HG02852 (cell line): ENCODE measurements at regions not wholly inside any gene's neighbourhood (a gene's known extent, or its start where the extent isn't known, plus 50 kb on each side); places are given as distances from the start of the nearest gene placed in this dataset.
A peak's percentile ranks its signal among the peaks of the same experiment; 100 is the strongest.
"Not testable (repeated sequence)": the region's sequence is repeated elsewhere in the genome, so short reads cannot be mapped to it uniquely, and the experiment has no call there.

Experiments
- ATAC-seq: cut with Tn5 transposase; IDR thresholded peaks from one replicate; pipeline ENCODE4 v1.9.1; 2021; ENCODE audit warnings: mild to moderate bottlenecking, moderate library complexity; ENCODE audit not compliant: unreplicated experiment

DNA sequence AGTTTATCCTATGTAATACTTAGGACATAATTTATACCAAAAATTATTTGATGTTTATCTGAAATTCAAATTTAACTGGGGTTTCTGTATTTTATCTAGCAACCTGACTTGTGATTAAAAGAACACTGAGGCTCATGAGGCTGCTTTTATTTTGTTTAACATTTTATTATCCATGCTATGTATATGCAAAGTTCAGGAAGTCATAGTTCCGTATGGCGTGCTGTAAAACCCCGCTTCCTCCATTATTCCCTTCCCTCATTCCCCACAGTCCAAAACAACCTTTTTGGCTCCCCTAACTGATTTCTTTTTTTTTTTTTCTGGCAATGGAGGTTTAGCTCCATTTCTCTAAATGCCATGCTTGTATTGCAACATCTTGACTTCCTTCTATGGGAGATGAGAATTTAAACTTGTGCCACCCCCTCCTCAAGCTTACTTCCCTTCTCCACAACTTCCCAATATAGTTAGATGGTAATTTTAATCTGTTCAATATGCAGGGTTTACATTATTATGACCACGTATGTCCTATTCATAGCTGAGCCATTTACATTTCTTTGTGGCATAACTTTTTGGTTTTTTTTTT is 138.0 kb upstream of the DNAH14 start:
- ATAC-seq, result no peak

DNA sequence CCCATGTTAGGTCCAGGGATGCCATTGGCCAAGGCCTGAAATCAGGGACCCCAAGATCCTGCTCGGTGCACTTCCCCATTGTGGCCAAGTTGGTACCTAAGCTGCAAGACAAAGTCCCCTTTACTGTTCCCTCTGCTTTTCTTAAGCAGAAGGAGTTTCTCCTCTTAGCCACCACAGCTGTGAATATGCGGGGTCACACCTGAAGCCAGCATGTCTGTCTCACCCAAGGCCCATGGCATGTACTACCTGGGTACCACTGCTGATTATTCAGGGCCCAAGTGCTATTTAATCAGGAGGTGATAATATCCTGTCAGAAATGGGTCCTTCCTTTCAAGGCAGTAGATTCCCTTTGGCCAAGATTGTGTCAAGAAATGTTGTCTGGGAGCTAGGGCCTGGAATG is 133.9 kb upstream of the DNAH14 start:
- ATAC-seq, result no peak

DNA sequence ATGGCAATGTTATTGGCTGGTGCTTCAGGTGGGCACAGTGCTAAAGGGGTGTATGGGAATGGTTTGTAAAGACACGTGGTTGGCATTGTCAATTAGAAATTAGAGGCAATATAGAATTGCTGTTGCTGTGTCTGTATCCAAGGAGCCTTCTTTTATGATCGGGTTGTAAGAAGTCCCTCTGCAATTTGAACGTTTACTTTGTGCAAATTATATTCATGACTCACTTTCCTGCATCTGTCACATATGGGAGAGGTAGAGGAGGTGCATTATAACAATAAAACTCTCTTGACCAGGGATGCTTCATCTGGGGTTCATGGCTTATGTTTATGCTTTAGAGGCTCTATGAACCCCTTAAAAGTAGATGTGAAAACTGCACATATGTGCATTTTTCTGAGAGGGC is 130.4 kb upstream of the DNAH14 start:
- no peak for ATAC-seq

DNA sequence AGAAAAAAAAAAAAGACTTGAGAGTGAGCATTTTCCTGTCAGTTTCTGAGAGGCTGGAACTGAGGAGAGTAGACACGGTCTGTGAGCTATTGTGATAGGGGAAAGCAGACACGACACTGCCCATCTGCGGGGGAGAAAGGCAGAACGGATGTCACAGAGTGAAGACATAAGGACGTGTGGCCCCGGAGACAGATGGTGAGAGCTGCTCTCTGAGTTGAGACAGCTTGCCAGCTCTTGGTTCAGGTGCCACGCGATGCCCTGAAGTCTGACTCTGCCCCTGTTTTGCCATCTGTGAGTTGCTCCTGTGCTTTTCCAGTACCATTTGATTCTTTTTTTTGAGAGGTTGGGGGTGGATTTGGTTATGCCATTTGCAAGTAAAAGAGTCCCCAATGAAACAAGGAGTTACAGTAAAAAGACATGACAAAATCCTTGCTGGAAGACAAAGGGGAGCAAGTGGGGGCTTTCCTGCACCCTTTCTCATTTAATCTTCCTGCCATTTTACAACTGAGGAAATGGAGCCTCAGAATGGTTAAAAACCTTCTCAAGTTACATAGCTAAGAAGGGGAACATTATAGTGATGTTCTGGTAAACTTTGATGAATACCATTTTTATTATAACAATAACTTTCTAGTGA is 128.9 kb upstream of the DNAH14 start:
- ATAC-seq, result no peak

DNA sequence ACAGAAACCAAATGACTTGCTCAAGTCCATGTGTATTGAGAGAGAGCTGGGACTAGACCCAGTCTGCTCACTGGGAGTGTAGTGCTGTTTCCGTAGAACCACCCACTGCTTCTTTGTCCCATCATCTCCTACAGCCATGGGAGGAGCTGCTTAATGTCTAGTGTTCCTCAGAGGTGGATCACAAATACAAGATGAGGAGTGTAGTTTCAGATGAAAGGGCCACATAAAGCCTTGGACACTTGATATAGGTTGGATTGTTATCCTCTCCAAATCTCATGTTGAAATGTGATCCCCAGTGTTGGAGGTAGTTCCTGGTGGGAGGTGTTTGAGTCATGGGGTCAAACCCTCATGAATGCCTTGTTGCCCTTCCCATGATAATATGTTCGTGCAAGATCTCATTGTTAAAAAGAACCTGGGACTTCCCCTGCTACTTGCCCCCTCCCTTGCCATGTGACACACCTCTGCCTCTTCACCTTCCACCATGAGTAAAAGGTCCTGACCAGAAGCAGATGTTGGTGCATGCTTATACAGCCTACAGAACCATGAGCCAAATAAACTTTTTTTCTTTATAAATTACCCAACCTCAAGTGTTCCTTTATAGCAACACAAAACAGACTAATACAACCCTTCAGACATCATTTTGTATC is 127.5 kb upstream of the DNAH14 start:
- peak; percentile 47 for ATAC-seq

DNA sequence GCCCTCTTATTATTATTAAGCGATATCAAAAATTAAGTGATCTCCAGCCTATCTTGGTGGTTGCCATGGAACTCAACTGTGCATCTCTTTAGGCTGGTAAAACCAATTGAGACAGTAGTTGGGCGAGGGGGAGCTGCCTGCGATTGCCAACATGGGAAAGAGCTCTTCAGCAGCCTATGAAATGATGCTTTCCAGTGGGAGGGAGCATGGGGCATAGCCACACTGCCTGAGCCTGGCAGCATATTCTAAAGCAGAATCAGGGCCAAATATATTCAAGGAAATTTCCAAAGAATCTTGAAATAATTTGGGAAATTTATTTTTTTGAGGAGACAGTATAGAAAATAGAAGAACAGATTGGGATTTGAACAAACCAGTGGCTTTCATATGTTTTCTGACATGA is 126.9 kb upstream of the DNAH14 start:
- no peak for ATAC-seq

DNA sequence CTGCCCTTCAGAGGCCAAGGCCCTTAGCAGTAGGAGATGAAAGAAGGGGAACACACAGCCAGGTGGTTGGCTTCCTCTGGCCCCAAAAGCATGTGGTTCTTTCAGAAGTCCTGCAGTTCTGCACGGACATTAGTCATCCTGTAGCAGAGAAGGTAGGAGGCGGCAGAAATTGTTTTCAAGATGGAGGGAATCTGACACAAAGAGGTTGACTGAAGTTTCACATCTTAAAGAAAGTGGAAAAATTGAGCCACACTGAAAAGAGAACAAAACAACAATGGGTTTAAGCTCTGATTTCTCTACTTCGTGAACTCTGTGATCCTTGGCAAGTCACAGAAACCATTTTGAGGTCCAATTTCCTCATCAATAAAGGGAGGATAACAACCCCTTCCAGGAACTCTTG is 125.3 kb upstream of the DNAH14 start:
- ATAC-seq, result peak; percentile 58

DNA sequence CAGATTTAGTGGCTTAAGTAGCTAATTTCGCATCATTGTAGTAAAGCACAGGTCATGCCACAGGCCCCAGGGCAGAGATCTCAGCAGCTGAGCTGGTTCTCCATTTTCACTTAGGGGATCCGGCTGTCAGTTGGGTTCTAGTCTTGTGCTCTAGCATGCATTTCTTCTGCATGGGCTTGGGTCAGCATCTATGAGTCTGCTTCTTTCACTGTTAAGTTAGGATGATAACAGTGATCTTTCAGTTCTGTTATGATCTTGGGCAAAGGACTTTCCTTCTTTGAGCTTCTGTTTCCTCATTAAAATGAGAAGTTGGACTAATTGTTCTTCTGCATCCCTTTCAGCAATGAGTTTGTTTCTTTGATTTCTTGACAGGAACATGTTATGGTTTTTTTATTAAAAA is 123.6 kb upstream of the DNAH14 start:
- ATAC-seq, result no peak

DNA sequence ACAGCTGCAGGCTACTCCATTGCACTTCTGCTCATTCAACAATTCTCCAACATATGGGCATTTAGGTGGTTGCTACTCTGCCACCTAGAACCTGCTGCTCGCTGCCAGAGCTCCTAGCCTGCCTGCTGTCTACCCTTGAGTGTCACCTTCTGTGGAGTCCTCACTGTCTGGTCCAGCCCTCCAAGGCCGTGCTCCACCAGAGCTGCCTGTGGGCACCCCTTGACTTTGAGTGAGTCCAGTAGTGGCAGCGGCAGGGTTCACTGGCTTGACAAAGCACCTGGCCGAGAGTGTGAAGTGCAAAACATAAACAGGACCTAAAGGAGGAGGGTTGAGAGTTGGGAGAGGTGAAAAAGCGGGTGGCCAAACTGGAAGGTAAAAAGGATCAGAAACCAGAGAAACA is 120.3 kb upstream of the DNAH14 start:
- ATAC-seq, result no peak

DNA sequence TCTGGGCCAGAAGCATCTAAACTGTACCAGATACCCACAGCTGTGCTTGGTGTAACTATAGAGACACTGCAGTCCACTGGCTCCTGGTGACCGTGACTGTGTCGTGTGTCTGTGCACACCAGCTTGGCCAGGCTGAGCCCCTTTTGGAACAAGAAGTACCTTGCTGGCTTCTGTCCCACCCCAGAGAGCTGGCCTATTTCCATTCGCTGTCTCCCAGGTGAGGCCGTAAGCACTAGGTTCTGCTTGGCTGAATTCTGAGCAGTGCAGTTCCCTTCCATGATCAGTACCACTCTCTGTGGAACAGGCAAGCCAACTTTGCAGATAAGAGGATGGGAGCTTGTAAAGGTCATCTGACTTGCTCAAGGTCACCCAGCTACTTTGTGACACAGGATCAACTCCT is 119.9 kb upstream of the DNAH14 start:
- no peak for ATAC-seq

DNA sequence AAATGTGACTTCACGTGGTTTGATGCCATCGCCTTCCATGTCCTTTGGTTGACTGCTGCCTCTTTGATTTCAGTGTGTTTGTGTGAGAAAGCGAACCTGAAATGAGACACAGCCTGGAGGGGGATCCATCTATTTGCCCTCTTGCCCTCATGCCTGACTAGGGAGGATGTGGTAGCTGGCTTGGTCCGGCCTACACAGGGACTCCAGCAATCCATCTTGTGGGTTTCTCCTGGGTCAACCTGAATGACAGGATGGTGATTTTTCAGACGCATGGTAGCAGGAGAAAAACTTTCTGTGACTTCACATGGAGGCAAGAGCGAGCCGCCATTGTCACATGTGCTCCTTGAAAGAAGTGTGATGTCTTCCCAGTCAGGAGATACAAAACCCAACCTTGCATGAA is 117.9 kb upstream of the DNAH14 start:
- no peak for ATAC-seq

DNA sequence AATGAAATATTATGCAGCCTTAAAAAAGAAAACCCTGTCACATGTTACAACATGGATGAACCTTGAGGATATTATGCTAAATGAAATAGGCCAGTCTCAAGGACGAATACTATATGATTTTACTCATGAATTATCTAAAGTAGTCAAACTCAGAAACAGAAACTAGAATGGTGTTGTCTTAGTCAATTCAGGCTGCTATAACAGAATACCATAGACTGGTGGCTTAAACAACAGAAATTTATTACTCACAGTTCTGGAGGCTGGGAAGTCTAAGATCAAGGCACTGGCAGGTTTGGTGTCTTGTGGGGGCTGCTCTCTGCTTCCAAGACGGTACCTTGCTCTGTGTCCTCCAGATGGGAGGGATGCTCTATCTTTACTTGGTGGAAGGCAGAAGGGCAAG is 113.8 kb upstream of the DNAH14 start:
- no peak for ATAC-seq

DNA sequence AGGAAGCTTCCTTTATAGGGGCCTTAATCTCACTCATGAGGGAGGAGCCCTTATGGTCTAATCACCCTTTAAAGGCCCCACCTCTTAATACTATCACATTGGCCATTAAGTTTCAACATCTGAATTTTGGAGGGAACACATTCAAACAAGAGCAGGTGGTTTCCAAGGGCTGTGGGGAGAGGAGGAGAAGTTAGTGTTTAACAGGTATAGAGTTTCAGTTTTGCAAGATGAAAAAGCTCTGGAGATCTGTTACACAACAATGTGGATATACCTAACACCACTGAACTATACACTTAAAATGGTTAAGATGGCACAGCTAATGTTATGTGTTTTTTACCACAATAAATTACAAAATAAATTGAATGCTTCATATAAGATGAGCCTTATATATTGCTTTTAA is 113.4 kb upstream of the DNAH14 start:
- no peak for ATAC-seq

DNA sequence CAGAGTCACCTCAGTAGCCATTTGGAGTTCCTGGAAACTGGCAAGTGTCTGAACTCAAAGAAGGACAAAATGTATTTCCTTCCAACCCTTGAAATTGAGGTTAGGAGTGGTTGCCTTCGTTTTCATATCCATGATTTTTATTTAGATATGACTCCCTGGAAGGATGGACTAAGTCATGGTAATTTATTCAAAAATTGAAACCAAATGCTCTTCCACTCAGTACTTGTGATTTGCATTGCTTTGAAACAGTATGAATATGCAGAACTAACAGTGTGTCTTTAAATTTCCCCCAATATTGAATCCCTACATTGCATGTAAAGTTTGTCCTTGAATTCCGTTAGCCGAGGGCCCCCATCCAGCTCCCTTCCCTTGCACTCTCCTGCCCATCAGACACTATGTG is 112.1 kb upstream of the DNAH14 start:
- no peak for ATAC-seq

DNA sequence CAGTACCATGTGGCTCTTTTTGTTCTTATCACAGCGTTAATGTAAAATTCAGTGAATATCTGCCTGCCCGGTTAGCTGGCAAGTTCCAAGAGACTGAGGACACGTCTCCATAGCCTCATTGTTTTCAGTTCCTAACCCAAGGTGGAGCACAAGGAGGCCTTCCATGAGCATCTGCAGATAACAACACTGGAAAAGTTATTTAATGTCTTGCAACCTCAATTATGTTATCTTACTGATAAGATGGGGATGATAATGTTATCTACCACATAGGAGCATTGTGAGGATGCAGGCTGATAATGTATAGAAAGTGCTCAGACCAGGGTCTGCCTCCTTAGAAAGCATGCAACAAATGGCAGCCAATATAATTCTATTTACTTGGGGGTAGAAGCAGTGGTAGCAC is 109.6 kb upstream of the DNAH14 start:
- ATAC-seq, result no peak

DNA sequence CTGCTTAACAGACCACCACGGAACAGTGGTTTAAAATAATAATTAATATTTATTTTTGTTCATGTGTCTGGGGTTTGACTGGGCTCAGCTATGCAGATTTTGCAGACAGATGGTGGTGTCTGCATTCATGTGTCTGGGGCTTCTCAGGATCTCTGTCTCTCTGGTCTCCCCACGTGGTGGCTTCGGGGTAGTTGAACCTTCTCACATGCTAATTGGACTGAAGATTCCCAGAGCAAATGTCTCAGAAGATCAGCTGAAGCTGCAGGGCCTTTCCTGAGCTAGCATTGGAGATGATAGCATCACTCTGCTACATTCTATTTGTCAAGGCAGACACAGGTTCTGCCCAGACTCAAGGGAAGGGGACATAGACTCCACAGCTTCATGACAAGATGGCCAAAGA is 109.1 kb upstream of the DNAH14 start:
- no peak for ATAC-seq

DNA sequence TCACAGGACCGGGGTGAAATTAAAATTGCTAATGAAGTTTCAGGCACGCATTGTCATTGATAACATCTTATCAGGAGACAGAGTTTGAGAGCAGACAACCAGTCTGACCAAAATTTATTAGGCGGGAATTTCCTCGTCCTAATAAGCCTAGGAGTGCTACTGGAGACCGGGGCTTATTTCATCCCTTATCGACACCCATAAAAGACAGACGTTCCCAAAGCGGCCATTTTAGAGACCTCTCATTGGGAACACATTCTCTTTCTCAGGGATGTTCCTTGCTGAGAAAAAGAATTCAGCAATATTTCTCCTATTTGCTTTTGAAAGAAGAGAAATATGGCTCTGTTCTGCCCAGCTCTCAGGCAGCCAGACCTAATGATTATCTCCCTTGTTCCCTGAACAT is 107.7 kb upstream of the DNAH14 start:
- not testable (repeated sequence) for ATAC-seq

DNA sequence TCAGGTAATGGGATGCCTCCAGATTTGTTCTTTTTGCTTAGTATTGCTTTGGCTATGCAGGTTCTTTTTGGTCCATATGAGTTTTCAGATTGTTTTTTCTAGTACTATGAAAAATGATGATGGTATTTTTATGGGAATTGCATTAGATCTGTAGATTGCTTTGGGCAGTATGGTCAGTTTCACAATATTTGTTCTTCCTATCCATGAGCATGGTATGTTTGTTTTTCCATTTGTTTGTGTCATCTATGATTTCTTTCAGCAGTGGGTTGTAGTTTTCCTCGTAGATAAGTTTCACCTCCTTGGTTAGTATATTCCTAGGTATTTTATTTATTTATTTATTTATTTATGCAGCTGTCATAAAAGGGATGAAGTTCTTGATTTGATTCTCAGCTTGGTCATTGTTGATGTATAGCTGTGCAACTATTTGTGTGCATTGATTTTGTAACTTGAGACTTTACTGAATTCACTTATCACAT is 103.9 kb upstream of the DNAH14 start:
- no peak for ATAC-seq

DNA sequence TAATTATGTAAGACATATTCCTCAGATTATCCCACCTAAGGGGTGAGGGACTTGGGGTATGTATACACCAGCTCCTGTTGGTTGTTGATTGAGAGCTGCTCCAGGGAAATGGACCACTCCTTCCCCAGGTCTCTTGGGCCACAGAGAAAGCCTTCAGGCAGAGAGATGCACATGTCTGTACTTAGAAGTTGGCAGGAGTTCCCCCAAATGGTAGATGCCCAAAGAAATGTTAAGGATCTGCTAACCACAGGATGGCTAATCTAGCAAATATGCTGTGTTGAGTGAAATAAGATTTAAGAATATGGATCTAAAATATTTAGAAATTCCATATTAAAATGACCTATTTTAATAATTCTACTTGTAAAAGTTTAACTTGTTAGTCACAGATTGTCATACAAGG is 100.8 kb upstream of the DNAH14 start:
- ATAC-seq, result no peak

DNA sequence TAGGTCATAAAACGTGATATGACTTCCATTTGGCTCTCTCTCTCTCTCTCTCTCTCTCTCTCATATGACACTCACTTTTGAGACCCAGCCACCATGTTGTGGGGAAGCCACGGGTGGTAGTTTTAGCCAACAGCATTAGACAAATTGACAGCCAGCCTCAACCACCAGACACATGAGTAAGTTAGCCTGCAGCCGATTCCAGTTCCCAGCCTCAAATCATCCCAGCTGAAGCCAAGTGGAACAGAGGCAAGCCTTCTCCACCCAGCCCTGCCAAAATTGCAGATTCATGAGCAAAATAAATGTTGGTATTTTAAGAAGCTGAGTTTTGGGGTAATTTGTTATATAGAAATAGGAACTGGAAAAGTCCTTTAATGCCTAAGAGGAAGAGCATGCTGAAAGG is 98.0 kb upstream of the DNAH14 start:
- ATAC-seq, result no peak

DNA sequence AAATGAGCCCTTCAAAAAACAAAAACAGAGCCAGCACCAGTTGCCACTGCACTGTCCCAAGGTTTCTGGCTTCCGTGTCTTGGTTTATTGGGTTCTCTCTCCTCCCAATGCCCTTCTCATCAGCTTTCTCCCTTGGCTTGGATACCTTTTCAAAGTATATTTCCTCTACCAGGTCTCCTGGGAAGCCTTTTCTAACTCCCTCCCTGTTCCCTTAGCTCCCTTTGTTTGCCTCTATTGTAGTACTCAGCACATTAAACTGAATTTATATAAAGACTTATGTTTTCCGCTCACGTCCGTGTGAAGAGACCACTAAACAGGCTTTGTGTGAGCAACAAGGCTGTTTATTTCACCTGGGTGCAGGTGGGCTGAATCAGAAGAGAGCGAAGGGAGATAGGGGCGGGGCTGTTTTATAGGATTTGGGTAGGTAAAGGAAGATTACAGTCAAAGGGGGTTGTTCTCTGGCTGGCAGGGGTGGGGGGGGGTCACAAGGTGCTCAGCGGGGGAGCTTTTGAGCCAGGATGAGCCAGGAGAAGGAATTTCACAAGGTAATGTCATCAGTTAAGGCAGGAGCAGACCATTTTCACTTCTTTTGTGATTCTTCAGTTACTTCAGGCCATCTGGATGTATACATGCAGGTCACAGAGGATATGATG is 89.7 kb upstream of the DNAH14 start:
- ATAC-seq, result not testable (repeated sequence)

DNA sequence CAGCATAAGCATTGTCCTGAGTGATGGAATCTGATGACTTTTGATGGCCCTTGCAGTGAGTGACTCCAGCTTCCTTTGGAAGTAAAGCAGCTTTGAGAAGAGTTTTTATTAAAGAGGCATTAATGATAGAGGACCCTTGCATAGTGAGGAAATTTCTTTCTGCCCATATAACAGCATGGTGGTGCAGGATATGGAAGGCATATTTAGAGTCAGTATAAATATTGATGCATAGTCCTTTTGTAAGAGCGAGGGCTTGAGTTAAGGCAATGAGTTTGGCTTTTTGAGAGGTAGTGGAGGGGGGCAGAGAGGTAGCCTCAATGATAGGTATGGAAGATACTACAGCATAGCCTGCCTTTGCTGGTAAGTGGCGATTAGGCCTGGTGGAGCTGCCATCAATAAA is 87.7 kb upstream of the DNAH14 start:
- not testable (repeated sequence) for ATAC-seq
